HEK293 (cell line): ENCODE measurements at regions not wholly inside any gene's neighbourhood (a gene's known extent, or its start where the extent isn't known, plus 50 kb on each side); places are given as distances from the start of the nearest gene placed in this dataset.

Source experiments
- KLF16 ChIP-seq: fragments of 450-650 bp; formaldehyde crosslinking; IDR thresholded peaks from 2 replicates; pipeline ENCODE4 v1.5.1; 2017; ENCODE audit warnings: missing biosample characterization, missing genetic modification characterization
- ZNF747 ChIP-seq: fragments of 450-650 bp; formaldehyde crosslinking; IDR thresholded peaks from 2 replicates; pipeline ENCODE4 v1.5.1; 2016; ENCODE audit warnings: missing biosample characterization, missing genetic modification characterization
- ZNF76 ChIP-seq: fragments of 450-650 bp; formaldehyde crosslinking; IDR thresholded peaks from 2 replicates; pipeline ENCODE4; 2016; ENCODE audit warnings: low read depth, missing biosample characterization, missing genetic modification characterization, borderline replicate concordance
- ZNF785 ChIP-seq: fragments of 450-650 bp; formaldehyde crosslinking; IDR thresholded peaks from 2 replicates; pipeline ENCODE4 v1.5.1; 2016; ENCODE audit warnings: missing biosample characterization, missing genetic modification characterization
- TF ChIP-seq, protein P1 (sequence below): fragments of 450-650 bp; formaldehyde crosslinking; IDR thresholded peaks from 2 replicates; pipeline ENCODE4 v1.5.1; 2016; ENCODE audit warnings: missing biosample characterization, missing genetic modification characterization

DNA sequence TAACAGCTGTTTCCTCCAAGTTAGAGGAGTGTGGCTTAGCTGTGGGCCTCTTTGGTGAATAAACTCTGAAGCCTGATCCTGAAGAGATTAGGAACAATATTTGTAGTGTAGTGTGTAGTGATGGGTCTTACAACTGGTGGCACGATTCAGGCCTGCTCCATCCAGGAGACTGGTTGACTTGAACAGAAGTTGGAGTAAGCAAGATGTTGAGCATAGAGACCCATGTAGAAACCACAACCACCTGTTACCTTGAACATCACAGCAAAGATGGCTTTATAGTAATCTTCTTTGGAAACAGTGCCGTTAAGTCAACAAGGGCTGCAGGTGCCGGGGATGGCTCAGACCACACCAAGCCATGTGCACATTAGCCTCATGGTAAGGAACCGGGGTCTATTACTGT lies 74.2 kb upstream of the RASGRP1 start:
- TF ChIP-seq, protein P1, sequence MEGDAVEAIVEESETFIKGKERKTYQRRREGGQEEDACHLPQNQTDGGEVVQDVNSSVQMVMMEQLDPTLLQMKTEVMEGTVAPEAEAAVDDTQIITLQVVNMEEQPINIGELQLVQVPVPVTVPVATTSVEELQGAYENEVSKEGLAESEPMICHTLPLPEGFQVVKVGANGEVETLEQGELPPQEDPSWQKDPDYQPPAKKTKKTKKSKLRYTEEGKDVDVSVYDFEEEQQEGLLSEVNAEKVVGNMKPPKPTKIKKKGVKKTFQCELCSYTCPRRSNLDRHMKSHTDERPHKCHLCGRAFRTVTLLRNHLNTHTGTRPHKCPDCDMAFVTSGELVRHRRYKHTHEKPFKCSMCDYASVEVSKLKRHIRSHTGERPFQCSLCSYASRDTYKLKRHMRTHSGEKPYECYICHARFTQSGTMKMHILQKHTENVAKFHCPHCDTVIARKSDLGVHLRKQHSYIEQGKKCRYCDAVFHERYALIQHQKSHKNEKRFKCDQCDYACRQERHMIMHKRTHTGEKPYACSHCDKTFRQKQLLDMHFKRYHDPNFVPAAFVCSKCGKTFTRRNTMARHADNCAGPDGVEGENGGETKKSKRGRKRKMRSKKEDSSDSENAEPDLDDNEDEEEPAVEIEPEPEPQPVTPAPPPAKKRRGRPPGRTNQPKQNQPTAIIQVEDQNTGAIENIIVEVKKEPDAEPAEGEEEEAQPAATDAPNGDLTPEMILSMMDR, result no peak
- TF ChIP-seq ZNF76 (tag by site-specific recombination) (no peak), ZNF785 (no peak), KLF16 (tag by site-specific recombination) (no peak), ZNF747 (tag by site-specific recombination) (no peak)
